Osteocyte (in vitro differentiated cells): ENCODE measurements at regions not wholly inside any gene's neighbourhood (a gene's known extent, or its start where the extent isn't known, plus 50 kb on each side); places are given as distances from the start of the nearest gene placed in this dataset.

Experiments used
- DNase-seq: peaks from one replicate; pipeline ENCODE4 v3.0.0; 2021; ENCODE audit warnings: mixed read lengths; ENCODE audit not compliant: unreplicated experiment; ENCODE audit errors: extremely low spot score
- H3K27ac Mint-ChIP-seq: one replicate; pipeline ENCODE4 v1.8.0; 2021; ENCODE audit warnings: mild to moderate bottlenecking, mixed read lengths; ENCODE audit not compliant: unreplicated experiment
- H3K27me3 Mint-ChIP-seq: one replicate; pipeline ENCODE4 v1.8.0; 2021; ENCODE audit warnings: mixed read lengths; ENCODE audit not compliant: unreplicated experiment
- H3K36me3 Mint-ChIP-seq: one replicate; pipeline ENCODE4 v1.8.0; 2021; ENCODE audit warnings: mixed read lengths; ENCODE audit not compliant: unreplicated experiment
- H3K4me1 Mint-ChIP-seq: one replicate; pipeline ENCODE4 v1.8.0; 2021; ENCODE audit warnings: mixed read lengths; ENCODE audit not compliant: unreplicated experiment
- H3K4me3 Mint-ChIP-seq: one replicate; pipeline ENCODE4 v1.8.0; 2021; ENCODE audit warnings: mild to moderate bottlenecking, moderate library complexity, mixed read lengths; ENCODE audit not compliant: unreplicated experiment
- H3K9me3 Mint-ChIP-seq: one replicate; pipeline ENCODE4 v1.8.0; 2021; ENCODE audit warnings: mixed read lengths; ENCODE audit not compliant: unreplicated experiment
- CTCF ChIP-seq: fragments of 200-600 bp; sonication (generic); IDR thresholded peaks from 2 replicates; pipeline ENCODE4 v1.5.0; 2021; ENCODE audit warnings: antibody characterized with exemption, mild to moderate bottlenecking, moderate library complexity

GRCh38 chr12:92389466-92389865 is 243.8 kb upstream of the BTG1 start:
- no peak overlapping the region for H3K27ac Mint-ChIP-seq
- no peaks in the 10 kb centered on the region for H3K27me3 Mint-ChIP-seq
- no peaks in the 10 kb centered on the region for H3K4me1 Mint-ChIP-seq
- no peak for TF ChIP-seq CTCF
- no peak overlapping the region for H3K4me3 Mint-ChIP-seq
- H3K9me3 Mint-ChIP-seq = peaks cover 27% of the 10 kb centered on the region
- H3K36me3 Mint-ChIP-seq = peaks cover 3% of the 10 kb centered on the region
- no peak for DNase-seq

GRCh38 chr12:92385296-92385695 is 239.7 kb upstream of the BTG1 start:
- Mint-ChIP-seq H3K27ac (no peak overlapping the region), H3K27me3 (peaks cover 2% of the 10 kb centered on the region), H3K36me3 (no peaks in the 10 kb centered on the region), H3K4me1 (no peaks in the 10 kb centered on the region), H3K4me3 (no peak overlapping the region), H3K9me3 (peaks cover 6% of the 10 kb centered on the region)
- no peak for DNase-seq
- no peak for TF ChIP-seq CTCF

GRCh38 chr12:92384571-92384970 is 238.9 kb upstream of the BTG1 start:
- Mint-ChIP-seq H3K27ac (no peak overlapping the region), H3K9me3 (peaks cover 6% of the 10 kb centered on the region), H3K36me3 (no peaks in the 10 kb centered on the region), H3K4me3 (no peak overlapping the region), H3K27me3 (peaks cover 2% of the 10 kb centered on the region), H3K4me1 (no peaks in the 10 kb centered on the region)
- DNase-seq = no peak
- TF ChIP-seq CTCF = no peak

- Mint-ChIP-seq H3K27me3 (peaks cover 5% of the 10 kb centered on the region), H3K27ac (no peak overlapping the region), H3K4me1 (no peaks in the 10 kb centered on the region), H3K36me3 (no peaks in the 10 kb centered on the region), H3K9me3 (peaks cover 6% of the 10 kb centered on the region), H3K4me3 (no peak overlapping the region)
- no peak for TF ChIP-seq CTCF
- DNase-seq = no peak
Observed at GRCh38 chr12:92382383-92382878, 236.8 kb upstream of the BTG1 start.

GRCh38 chr12:92381856-92382255 is 236.2 kb upstream of the BTG1 start:
- peaks cover 4% of the 10 kb centered on the region for H3K9me3 Mint-ChIP-seq
- H3K36me3 Mint-ChIP-seq = no peaks in the 10 kb centered on the region
- H3K27me3 Mint-ChIP-seq = peaks cover 5% of the 10 kb centered on the region
- H3K4me1 Mint-ChIP-seq = no peaks in the 10 kb centered on the region
- H3K27ac Mint-ChIP-seq = no peak overlapping the region
- DNase-seq = no peak
- no peak overlapping the region for H3K4me3 Mint-ChIP-seq
- TF ChIP-seq CTCF = no peak
